Activated T-cell treated with anti-CD3 and anti-CD28 coated beads for 4 hours (primary cell): ENCODE measurements at regions not wholly inside any gene's neighbourhood (a gene's known extent, or its start where the extent isn't known, plus 50 kb on each side); places are given as distances from the start of the nearest gene placed in this dataset.
"Not testable (repeated sequence)": the region's sequence is repeated elsewhere in the genome, so short reads cannot be mapped to it uniquely, and the experiment has no call there.

Source experiments
- DNase-seq: peaks from one replicate; pipeline ENCODE4 v3.0.0-alpha.2; 2020

DNA sequence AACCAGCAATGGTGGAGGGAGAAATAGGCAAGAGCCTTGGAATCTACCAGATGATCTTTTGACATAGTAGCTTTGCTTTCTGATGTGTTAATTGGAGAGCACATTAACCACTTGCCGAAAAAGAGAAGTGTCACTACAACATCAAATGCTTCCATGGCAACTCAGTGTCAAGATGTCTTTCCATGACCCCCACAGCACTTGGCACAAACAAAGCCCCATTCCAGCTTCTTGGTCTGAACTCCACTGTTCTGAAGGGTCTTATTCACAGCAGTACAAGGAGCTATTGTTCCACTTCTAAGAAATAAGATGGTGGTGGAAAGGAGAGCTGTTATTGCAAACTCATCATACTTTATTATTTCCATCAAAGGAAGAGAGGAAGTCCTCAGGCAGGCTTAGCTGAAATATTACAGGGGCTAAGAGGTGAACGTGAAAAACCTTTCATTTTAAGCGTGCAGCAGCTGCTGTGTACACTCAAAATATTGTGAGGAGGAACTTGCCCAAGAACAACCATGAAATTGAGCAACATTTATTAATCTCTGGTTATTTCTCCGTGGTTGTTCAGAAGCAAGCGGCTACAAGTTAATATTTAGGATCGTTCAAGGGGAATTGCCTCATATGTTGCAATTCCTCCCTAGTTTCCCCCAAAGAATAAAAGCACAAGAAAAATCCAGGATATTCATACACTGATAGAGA, 354.8 kb upstream of the CELF2 start:
- no peak for DNase-seq

DNA sequence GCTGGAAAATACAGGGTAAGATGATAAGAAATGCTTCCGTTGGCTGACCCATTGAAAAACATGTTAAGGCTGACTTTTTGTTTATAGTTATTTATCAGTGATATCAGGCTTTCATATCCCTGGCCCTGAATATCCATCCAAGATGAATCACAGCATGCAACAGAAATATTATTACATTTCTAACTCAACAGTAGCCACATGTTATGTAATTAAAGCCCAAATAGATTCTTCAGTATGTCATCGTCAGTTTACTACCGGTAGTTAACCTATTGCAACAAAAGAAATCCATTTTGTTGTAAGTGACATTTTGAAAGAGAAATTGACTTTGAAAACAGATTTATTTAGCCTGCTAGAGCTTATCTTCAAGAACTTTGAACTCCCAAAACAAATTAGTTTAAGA, 354.1 kb upstream of the CELF2 start:
- DNase-seq: no peak

DNA sequence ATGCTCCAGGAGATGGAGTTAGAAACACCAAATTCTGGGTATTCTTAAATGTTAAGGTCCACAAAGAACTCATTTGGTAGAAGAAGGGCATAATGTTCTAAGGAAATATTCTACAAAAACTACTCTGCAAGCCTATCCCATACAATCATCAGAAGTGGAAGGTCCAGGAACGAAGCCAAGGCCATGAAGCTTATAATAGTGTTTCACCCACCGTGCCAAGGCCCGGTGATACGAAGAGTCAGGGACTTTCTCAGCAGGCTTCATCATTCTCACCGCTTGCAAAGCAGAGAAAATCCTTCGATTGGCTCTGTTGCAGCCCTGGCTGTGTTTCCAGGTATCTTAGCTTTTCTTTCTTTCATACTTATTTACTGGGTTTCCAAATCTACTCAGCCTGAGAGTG, 351.9 kb upstream of the CELF2 start:
- no peak for DNase-seq

DNA sequence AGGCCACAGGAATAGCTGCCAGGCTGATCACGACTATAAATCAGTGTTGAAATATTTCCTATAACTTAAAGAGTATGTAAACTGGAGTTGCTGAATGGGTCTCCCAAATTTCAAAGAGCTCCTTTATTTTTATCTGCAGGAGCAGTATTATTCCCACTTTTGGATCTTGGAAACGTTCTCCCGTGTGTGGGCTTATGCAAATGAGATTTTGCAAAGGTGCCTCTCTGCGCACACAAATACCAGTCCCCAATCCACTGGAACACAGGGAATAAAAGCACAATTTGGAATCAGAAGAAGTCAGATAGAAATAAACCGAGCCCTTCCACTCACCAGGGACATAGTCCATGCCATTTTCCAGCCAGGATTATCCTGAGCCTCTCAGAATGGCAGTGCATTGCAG, 350.2 kb upstream of the CELF2 start:
- DNase-seq: no peak

DNA sequence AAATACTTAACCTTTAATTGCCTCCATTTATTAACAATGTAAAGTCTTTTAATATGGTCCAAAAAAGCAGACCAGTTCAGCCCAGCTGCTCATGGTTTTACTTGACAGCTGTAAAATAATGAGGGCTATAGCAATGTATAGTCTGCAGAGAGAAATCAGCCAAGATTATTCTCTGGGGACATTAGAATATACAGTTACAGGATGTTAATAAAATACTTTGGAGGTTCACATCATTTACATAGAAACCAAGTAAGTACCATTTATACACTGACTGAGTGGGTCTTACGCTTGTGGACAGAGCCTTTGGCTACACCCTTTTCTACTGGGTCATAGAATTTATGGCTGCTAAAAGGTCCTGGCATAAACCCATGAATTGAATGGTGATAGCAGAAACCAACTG, 340.7 kb upstream of the CELF2 start:
- DNase-seq: no peak

DNA sequence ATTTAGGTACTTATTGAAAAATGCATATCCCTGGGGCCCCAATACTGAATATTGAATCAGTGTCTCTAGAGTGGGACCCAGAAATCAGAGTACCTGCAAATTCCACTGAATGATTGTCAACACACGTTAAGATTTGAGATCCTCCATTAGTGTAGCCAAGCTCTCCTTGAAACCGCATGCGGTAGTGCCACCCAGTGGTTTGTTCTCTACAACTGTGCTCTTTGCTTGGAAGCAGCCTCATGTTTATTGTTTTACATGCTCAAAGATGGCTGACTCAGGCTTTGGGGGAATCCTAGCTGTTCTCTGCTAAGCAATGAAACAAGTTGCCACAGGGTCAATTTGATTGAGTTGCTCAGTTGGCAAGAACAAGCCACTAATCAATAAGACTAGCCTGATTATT, 340.2 kb upstream of the CELF2 start:
- DNase-seq: no peak

DNA sequence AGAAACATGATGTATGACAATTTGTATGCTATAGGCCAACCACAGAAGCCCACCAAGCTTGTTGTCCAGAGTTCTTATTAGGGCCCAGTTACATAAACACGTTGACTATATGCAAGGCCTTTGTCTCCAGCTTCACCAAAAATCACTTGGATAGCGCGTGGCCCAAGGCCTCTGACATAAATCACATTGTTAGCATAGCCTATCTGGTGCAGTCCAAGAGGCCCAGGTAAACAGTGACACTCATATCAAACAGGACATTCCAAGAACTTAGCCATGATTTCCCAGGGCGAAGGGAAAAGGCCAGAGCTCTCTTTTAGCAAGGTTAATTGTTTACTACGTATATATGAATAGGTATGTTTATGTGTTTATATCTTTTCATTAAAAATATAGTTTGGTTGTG, 337.2 kb upstream of the CELF2 start:
- no peak for DNase-seq

DNA sequence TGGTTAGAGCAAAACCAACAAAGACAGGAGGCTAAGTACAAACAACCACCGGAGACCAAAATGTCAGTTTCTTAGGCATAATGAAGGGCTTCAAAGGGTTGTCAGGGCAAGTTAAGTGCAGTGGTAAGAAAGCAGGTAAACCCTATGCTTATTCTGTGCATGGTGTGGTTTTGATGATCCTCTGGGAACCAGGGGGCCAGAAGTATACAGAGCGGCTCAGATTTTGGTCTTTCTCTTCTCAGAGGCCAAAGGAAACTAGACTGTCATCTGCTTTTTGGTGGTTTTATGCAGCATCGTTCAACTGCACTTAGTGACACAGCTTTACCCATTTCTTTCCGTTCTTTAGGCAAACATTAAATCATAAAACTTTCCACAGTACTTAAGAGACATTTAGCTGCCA, 332.7 kb upstream of the CELF2 start:
- no peak for DNase-seq

DNA sequence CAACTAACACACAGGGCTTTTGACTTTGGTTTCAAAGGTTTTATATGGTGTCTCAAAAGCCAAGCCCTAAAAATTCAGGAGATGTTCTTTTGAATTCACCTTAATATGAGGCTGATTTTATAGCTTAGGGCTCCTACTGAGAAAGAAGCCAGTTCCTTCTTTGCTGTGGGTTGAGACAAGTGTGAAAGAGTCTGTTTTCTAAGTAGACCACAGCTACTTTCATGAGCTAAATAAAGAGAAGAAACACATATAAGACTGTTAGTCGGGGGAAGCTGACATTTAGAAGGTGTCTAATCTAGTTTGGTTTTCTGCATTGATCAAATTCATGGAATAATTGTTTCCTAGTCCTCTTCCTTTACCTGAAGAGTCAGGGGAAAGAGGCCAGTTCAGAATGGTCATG, 332.1 kb upstream of the CELF2 start:
- no peak for DNase-seq

DNA sequence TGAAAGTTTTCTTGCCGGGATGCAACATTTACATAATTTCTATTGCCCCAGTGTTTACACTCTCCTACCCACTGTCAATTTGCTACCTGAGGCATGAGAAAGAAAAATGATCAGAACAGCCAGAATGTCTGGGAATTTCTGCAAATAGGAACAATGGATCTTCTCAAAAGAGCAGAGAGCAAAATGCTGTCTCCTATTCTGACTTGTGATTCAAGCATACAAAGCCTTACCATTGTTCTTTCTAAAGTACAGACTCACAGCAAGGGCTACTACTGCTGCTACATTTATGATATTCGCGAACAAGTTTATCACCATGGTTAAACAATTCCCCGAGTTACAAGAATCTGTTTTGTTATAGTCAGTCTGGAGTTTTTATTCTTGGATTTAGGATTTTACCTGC, 329.9 kb upstream of the CELF2 start:
- DNase-seq: no peak

DNA sequence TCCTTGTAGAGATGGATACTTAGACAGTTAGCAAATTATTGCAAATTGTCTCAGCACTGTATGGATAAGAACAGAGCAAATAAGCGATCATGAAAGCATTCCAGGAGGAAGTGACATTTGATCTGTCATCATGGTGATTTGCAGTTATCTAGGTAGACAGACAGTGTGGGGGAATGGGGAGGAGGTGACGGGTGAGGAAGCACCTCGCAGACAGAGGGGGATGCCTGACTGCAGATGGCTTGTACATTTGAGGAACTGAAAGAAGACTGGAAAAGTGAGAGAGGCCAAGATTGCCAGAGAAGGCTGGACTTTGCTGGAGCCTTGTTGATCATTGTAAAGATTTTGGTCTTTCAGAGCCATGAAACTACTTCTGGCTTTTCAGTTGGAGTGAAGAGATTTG, 318.2 kb upstream of the CELF2 start:
- DNase-seq: no peak

DNA sequence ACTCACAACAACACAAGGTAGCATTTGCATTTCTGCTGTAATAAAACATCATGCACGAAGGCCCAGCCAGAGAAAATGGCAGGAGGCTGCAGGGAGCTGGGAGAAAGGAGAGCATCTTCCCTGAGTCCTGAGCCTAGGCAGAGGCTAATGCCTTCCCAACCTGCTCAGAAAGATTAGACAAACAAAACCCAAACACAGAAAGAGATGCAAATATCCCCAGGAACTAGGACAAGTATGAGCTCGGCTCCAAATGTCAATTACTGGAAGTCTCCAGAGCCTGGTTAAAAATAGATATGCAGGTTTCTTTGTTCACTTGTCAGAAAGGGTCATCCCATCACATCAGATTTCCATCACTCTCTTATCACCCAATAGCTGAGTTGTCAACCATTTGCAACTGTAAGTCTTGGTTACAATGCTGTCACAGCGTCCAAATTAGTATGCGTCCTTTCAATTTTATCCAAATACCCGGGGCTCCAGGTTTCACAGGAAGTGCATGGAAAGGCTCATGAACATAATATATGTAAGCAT, 316.5 kb upstream of the CELF2 start:
- DNase-seq: no peak

DNA sequence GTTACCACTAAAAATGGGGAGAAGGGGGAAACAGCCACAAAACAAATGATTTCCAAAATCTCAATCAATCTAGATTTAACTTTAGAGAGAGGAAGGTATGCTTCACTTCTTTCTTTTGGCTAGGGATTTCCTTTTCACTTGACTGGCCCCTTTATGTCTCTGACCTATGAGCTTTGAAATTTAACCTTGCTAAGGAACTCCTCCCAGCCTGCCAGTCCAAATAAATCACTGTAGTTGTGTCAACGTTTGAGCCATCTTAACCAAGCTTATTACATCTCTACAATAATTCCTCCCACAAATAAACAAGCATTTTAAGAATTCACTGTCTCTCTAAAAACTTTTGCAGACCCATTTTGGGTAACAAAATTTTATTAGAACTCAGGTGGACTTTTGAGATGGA, 315.5 kb upstream of the CELF2 start:
- DNase-seq: no peak

DNA sequence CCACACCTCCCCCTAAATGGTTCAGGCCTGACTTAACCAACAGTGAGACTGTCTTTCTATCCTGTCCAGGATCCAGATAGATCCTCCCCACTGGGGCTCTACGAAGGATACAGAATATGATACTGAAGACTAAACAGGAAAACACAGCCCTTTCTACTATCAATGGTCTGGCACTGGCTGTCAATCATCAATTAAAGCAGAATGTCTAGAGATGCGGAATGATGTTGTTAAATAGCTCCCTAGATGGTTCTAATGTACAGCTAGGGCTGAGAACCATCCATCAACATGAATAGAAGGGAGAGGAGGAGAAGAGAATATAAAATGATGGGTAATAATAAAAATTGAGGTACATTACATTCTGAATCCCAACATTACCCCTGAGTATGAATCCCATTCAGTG, 314.3 kb upstream of the CELF2 start:
- no peak for DNase-seq

DNA sequence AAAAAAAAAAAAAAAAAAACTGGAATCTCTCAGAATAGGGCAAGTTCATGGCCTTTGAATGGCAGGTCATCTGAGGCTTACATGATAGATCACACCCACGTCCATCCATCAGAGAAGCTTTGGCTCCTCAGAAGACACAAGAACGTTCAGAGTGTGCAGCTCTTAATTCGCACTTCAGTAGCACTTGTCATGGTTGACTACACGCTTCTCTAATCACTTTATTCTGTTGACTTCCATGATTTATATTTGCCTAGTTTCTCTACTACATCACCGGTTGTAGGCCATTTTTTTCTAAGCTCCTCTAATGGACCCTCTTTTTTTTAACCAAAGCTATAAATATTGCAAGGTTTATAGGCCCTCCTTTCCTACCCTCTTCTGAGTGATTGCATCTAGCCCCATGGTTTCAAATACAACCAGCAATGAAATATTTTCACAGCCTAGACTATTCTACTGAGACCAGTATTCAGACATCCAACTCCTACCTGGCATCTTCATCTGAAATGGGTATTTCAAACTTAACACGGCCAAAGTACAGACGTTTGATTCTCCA, 305.4 kb upstream of the CELF2 start:
- no peak for DNase-seq

DNA sequence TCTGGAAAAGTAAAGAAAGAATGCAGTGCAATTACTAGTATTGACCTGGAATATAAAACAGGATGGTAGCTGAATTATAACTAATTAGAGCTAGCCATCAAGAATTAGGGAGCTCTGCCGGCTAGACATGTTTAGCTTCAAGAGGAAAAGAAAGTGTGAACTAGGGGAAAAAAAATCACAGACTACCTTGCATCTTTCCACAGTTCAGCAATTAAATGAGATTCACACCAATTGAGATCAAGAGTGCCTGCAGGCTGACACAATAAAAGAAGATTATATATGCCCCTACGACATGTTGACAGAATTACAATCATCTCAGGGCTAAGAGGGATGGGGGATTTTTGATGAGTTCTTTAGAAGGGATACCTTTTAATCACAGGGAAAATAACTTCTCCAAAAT, 303.3 kb upstream of the CELF2 start:
- no peak for DNase-seq

DNA sequence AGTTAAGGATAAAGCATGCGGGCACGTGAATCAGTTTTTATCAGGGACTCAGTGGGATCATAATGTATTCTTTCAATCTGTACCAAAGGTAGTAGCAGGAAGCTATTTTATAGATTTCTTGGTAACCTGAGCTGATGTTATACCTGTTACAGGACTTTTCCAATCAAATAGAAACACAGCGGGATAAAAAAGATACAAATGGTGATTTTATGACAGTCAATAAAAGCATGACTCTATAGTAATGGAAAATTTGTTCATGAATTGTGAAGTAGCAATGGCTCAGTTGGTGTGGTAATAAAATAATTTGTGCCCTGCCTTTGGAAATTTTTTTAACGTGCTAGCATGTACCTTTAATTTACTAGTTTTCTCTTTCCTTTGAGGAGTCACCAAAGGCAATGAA, 300.7 kb upstream of the CELF2 start:
- DNase-seq: no peak

DNA sequence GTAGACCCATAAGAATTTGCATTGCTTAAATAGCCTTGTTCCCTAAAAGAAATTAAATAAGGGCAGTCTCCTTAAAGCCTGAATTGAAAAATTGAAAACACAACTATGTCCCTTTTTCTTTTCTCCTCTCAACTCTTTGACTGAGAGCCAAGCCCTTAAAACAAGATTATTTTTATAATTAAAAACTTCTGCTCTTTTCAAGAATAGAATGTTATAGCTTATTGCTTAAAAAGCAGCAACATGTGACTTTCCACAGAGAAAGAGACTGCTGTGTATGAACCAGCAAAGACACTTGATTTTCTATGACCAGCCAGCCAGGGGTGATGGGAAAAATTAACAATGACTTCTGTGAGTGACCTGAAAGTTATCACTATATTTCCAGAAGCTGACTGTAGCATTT, 295.2 kb upstream of the CELF2 start:
- no peak for DNase-seq

DNA sequence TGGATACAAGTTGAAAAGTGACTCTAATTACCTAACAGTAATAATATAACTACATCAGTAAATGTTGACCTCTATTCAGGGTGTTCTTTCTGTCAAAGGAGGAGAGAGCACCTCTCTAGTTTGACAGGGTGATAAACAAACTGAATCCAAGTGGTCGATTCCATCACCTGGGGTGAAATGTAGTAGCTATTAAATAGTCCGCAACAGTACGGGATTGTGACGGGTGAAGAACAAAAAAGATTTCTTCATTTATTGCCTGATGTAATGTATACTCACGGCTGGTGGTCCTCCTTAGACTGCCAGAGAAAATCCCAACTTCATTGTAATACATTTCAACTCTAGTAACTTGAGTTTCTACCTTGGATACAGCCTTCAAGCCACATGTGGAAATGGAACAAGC, 292.5 kb upstream of the CELF2 start:
- no peak for DNase-seq

DNA sequence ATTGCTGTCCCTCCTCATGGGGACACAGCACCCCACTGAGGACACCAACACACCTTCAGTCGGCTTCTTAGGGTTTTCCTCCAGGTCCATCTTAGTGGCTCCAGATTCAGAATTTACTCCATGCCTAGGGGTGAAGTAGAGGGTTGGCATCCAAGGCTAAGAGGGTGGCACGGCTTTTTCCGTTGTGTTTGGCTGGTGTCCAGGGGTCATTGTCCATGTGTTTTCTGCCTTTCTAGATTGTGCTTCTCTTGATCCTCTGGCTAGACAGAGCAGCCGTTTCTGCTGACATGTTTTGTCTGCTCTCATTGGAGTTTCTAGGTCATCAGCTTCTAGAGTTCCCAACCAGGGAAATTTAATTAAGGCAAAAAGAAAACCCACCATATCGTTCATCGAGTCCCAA, 291.6 kb upstream of the CELF2 start:
- DNase-seq: no peak

DNA sequence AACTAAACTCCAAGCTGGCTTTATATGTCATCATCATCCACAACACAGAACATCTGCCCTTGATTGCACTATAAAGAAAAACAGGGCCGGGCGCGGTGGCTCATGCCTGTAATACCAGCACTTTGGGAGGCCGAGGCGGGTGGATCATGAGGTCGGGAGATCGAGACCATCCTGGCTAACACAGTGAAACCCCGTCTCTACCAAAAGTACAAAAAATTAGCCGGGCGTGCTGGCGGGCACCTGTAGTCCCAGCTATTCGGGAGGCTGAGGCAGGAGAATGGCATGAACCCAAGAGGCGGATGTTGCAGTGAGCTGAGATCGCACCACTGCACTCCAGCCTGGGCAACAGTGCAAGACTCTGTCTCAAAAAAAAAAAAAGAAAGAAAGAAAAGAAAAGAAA, 290.3 kb upstream of the CELF2 start:
- DNase-seq: not testable (repeated sequence)

DNA sequence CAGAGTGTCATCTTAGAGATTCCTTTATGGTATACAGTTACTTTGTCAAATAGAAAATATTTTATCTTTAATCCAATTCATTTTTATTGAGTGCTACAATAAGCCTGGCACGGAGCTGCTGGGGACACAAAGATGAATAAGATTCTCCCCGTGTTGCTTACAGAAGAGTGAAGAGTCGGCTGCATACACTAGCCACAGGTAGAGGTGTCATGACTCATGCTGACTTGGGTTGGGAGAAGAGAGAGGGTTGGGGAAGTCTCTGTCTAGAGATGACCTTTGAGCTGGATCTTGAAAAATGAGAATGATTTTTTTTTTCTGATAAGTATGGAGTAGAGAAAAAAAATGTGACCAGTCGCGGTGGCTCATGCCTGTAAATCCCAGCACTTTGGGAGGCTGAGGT, 289.9 kb upstream of the CELF2 start:
- no peak for DNase-seq

DNA sequence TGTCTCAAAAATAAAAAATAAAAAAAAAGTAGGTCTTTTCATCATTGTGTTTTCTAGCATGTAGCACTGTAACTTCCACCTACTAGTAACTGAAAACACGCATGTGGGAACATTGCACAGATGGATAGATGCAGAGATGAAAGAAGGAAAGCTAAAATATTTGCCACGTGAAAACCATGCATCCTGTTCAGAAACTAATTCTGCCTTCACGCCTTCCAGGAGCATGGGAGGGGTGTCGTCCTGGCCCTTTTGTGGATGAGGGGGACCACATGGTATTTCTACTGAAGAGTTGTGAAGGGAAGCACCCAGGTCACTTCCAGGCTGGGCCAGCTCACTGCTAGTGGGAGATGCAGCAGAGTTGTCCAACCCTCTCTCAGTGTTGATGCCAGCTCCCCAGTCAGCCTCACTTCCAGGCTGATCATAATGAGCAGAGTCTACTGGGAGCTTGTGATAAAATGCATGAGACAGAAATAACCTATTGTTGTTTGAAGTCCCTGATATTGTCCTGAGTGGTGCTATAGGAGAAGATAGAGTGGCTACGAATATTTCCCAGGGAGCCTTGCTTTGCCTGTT, 287.1 kb upstream of the CELF2 start:
- no peak for DNase-seq

DNA sequence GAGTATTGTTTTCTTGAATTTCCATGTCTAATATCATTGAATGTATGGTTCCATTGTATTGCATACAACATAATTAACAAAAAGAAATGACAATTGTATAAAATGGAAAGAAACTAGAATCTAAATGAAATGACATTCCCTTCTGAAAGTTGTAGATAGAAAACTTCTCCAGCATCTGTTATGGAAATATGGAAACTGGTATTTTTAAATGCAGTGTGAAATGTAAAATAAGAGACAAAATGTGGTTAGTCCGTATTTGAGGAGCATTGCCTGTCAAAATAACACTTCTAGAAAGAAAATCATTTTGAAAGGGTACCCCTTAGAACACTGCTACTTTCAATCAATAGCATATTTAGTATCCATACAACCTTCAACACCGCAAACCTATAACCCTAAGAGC, 286.3 kb upstream of the CELF2 start:
- no peak for DNase-seq
